NB4 (cell line): ENCODE measurements at regions not wholly inside any gene's neighbourhood (a gene's known extent, or its start where the extent isn't known, plus 50 kb on each side); places are given as distances from the start of the nearest gene placed in this dataset.

Experiments used
- DNase-seq: peaks from one replicate; pipeline ENCODE4 v3.0.0; 2010; ENCODE audit warnings: low read depth
- H3K4me3 ChIP-seq: one replicate; pipeline ENCODE4 v1.5.1; 2011; ENCODE audit warnings: mild to moderate bottlenecking, low read depth, low read length, moderate library complexity
- CTCF ChIP-seq: IDR thresholded peaks from one replicate; pipeline ENCODE4 v1.5.1; 2012; ENCODE audit warnings: low read depth, low read length
- MAX ChIP-seq: IDR thresholded peaks from 2 replicates; pipeline ENCODE4 v1.6.1; 2011; ENCODE audit warnings: low read depth, low read length
- MYC ChIP-seq: IDR thresholded peaks from 2 replicates; pipeline ENCODE4 v1.6.1; 2011; ENCODE audit warnings: low read depth, low read length
- POLR2A ChIP-seq: IDR thresholded peaks from 2 replicates; pipeline ENCODE4 v1.6.1; 2011; ENCODE audit warnings: mild to moderate bottlenecking; ENCODE audit not compliant: insufficient read length; ENCODE audit errors: extremely low read depth

DNA sequence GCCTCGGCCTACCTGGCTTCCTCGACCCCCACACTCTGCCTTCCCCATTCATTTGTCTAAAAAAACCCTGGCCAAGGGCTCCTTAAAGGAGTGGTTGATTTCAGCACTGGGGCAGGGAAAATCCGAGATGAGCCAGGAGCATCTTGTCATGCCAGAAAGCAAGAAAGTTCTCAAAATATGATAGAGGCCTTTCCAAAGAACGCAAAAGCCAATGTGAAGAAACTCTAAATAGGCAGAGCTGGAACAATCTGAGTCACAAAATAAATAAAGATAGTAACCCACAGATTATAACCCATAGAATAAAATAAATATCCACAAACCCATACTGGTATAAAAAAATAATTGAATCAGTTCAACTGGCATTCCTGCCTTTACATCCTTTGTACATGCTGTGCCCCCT lies 192.3 kb upstream of the SALL1 start:
- TF ChIP-seq MAX = no peak
- no peak for TF ChIP-seq CTCF
- no peak for TF ChIP-seq POLR2A
- TF ChIP-seq MYC = no peak
- no peak for DNase-seq
- H3K4me3 ChIP-seq = no peak overlapping the region

DNA sequence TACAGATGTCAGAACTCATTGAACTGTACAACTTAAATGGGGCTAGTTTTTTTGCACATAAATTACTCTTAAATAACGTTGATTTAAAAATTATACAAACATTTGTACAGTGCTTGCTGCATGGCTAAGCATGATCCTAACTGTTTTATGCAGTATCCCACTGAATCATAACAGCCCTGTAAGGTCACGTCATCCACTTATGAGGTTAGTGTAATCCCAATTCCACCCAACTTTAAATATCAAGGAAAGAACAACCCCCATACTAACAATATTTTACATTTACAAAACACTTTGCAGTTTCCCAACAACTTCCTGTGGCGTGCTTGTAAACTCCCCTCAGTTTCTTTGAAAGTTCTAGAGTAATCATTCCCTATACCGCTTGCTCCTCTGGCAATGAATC lies 190.1 kb upstream of the SALL1 start:
- TF ChIP-seq MAX (0 out of 2 replicates have a peak, but pooled peaks have one; percentile 30), MYC (no peak)
- H3K4me3 ChIP-seq = no peak overlapping the region
- DNase-seq = peak; percentile 12

- no peak for DNase-seq
- TF ChIP-seq MAX (no peak), MYC (no peak)
- no peak overlapping the region for H3K4me3 ChIP-seq
Observed at GRCh38 chr16:51337662-51338061, 186.6 kb upstream of the SALL1 start.

DNA sequence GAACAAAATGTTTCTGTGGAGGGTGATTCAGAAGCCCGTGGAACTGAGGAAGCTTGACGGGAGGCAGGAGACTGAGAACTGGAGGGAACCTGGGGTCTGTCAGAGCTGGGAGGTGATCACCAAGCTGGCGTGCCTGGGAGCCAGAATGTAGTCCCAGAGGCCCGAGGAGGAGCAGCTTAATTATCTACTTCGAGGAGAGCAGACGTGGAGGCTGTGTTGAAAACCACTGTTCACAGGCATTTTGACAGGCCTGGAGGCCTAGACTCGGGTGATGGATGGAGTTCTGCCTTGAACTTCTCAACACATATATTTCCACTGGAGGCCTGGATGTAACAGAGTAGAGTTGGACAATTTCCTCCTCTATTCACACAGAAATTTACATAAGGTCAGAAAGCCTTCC lies 177.7 kb upstream of the SALL1 start:
- no peak overlapping the region for H3K4me3 ChIP-seq
- no peak for DNase-seq
- TF ChIP-seq MYC = no peak
- TF ChIP-seq POLR2A = no peak
- TF ChIP-seq CTCF = no peak
- TF ChIP-seq MAX = no peak

GRCh38 chr16:51327001-51327400 lies 175.9 kb upstream of the SALL1 start:
- TF ChIP-seq MYC (no peak), CTCF (no peak), POLR2A (no peak)
- DNase-seq = no peak

DNA sequence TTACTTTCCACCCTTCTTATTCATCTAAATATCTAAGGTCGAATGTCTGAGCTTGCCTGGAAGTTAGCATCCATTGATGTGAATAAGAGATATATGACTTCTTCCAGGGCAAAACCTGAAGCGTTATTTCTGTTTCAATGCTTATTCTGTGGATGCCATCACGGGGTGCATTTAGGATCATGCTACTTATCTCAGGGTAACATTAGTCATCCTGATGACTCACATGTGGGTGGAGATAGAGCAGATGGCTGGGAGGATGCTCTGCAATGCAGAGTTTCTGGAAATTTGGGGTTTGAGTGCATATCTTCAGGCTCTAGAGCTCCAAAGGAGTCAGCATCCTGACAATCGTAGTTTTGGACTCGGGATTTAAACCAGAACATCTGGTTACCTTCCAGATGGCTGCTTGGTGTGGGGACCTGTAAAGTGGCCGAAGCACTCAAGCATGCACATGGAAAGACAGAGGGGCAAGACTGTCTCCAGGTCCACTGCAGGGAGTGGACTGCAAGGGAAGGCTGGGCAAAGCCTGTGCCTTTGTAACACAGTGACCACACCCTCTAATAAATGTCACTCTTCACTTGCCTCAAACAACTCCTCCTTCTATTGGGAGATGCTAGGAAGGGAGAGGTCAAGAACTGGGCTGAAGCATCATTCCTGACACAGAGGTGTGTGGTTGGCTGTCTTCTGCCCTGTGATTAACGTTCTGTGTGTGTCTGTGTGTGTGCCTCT lies 175.2 kb upstream of the SALL1 start:
- peak; percentile 40 for DNase-seq
- TF ChIP-seq CTCF = no peak
- no peak for TF ChIP-seq MYC
- no peak for TF ChIP-seq POLR2A
- TF ChIP-seq MAX = no peak
- no peak overlapping the region for H3K4me3 ChIP-seq

More at GRCh38 chr16:51327001-51327400, 175.9 kb upstream of the SALL1 start:
- H3K4me3 ChIP-seq = no peak overlapping the region

- DNase-seq = no peak
- TF ChIP-seq MYC = no peak
- TF ChIP-seq MAX = no peak
- no peak for TF ChIP-seq CTCF
- no peak for TF ChIP-seq POLR2A
- H3K4me3 ChIP-seq = no peak overlapping the region
Observed at GRCh38 chr16:51321251-51321650, 170.2 kb upstream of the SALL1 start.
